ENCODE measurements at regions not wholly inside any gene's neighbourhood (a gene's known extent, or its start where the extent isn't known, plus 50 kb on each side); places are given as distances from the start of the nearest gene placed in this dataset.

GRCh38 chr4:116229420-116229819, 856.0 kb downstream of the TRAM1L1 start:
- TF ChIP-seq EZH2 (IDR thresholded peaks at IDR 0.05; ENCODE audit: insufficient read depth, poor library complexity, severe bottlenecking) (no peak), EZH2phosphoT487 (IDR thresholded peaks at IDR 0.05; ENCODE audit: insufficient read depth, low read depth) (no peak)

All from GM23248 (cell line).